Renal pelvis (tissue), 1 donor: ENCODE measurements at regions not wholly inside any gene's neighbourhood (a gene's known extent, or its start where the extent isn't known, plus 50 kb on each side); places are given as distances from the start of the nearest gene placed in this dataset.

Source experiments
- DNase-seq: peaks from one replicate; pipeline ENCODE4 v3.0.0-alpha.2; 2013

- no peak for DNase-seq
Observed at GRCh38 chr1:93744299-93744988, 62.8 kb upstream of the BCAR3 start.

- no peak for DNase-seq
Observed at GRCh38 chr1:93743465-93743864, 61.8 kb upstream of the BCAR3 start.

GRCh38 chr1:93740601-93741031 is 59.0 kb upstream of the BCAR3 start:
- no peak for DNase-seq

GRCh38 chr1:93740157-93740556 is 58.5 kb upstream of the BCAR3 start:
- no peak for DNase-seq

GRCh38 chr1:93739472-93739871 is 57.8 kb upstream of the BCAR3 start:
- DNase-seq: no peak

- DNase-seq: no peak
Observed at GRCh38 chr1:93738926-93739325, 57.3 kb upstream of the BCAR3 start.

- DNase-seq: no peak
Observed at GRCh38 chr1:93738075-93738622, 56.5 kb upstream of the BCAR3 start.

GRCh38 chr1:93735722-93736121 is 54.1 kb upstream of the BCAR3 start:
- DNase-seq: no peak

GRCh38 chr1:93734999-93735398 is 53.4 kb upstream of the BCAR3 start:
- no peak for DNase-seq

- DNase-seq: no peak
Observed at GRCh38 chr1:93733340-93733739, 51.7 kb upstream of the BCAR3 start.

GRCh38 chr1:93732514-93732913 is 50.9 kb upstream of the BCAR3 start:
- DNase-seq: no peak
